GM18870 (cell line): ENCODE measurements at regions not wholly inside any gene's neighbourhood (a gene's known extent, or its start where the extent isn't known, plus 50 kb on each side); places are given as distances from the start of the nearest gene placed in this dataset.

Experiments
- ATAC-seq: cut with Tn5 transposase; IDR thresholded peaks from one replicate; pipeline ENCODE4 v1.9.1; 2021; ENCODE audit warnings: moderate library complexity; ENCODE audit not compliant: unreplicated experiment

DNA sequence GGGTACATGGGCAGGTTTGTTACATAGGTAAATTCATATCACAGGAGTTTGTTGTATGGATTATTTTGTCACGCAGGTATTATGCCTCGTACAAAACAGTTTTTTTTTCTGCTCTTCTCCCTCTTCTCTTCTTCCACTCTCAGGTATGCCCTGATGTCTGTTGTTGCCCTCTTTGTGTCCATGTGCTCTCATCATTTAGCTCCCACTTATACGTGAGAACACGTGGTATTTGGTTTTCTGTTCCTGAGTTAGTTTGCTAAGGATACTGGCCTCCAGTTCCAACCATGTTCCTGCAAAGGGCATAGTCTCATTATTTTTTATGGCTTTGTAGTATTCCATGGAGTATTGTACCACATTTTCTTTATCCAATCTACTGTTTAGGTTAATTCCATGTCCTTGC lies 65.7 kb downstream of the UNC5CL start:
- no peak for ATAC-seq

GRCh38 chr6:40972814-40973213 lies 66.2 kb downstream of the UNC5CL start:
- ATAC-seq = no peak

DNA sequence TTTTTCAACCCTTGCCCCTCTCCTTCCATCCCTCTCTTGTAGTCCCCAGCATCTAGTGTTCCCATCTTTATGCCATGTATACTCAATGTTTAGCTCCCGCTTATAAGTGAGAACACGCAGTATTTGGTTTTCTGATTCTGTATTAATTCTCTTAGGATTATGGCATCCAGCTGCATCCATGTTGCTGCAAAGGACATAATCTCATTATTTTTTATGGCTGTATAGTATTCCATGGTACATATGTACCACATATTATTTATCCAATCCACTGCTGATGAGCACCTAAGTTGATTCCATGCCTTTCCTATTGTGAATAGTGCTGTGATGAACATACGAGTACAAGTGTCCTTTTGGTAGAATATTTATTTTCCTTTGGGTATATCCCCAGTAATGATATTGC lies 66.8 kb downstream of the UNC5CL start:
- ATAC-seq = no peak

DNA sequence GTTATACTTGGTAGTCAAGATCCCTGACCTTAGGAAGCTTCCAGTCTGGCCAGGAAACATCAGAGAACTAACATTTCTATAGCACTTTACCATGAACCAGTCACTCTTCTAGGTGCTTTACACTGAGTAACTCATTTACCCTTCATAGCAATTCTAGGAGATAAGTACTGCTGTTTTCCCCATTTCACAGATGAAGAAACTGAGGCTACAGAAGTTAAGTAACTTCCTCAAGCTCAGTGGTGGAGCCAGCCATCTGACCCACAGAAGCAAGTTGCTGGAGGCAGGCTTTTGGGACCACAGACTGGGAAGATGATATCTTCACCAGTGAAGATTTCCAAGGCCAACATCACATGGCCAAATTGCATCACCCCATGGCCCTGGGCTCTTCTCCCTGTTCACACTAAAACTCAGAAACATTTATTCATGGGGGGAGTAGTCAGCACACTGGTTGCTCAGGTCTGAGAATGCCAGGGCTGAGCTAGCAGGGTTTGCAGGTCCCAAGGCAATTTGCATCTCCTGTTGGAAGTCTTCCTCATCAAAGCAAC lies 70.3 kb downstream of the UNC5CL start:
- ATAC-seq = no peak

DNA sequence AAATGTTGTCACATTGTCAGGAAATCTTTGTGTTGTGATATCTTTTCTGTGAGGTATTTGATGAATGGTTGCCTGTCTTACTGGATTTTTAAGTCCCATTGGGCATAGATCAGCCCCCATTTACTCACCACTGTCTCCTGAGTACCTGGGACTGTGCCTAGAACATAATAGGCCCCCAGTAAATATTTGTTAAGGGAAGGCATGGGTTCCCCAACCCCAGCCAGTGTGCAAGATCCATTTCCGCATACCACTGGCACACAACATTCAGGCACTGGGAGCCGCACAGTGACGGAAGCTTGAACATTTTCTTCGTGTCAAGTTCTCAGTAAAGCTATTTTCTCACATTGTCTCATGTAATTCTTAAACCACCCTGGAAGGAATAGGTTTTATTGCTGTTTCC lies 72.2 kb downstream of the UNC5CL start:
- no peak for ATAC-seq

- ATAC-seq = no peak
These were observed 74.0 kb downstream of the UNC5CL start for GRCh38 chr6:40965046-40965445.

- ATAC-seq = no peak
These were observed 76.0 kb downstream of the UNC5CL start for GRCh38 chr6:40963019-40963418.

DNA sequence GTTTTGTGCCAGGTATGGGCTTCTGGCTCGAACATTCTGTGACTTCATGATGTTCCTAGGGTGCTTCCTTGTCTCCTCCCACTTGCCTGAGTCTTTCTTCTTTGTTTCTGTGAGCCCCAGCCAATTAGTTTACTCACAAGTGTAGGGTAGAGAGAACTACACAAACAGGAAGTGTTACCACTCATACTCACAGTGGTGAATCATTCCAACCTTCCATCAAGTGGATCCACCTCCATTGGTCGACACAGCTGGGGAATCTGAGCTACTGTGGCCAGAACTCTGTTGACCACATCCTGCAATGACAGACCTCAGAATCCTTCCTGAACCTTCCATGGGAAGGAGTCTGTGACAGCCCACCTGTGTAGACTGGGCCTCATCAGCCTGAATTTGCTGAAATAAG lies 76.8 kb downstream of the UNC5CL start:
- peak; percentile 74 for ATAC-seq

DNA sequence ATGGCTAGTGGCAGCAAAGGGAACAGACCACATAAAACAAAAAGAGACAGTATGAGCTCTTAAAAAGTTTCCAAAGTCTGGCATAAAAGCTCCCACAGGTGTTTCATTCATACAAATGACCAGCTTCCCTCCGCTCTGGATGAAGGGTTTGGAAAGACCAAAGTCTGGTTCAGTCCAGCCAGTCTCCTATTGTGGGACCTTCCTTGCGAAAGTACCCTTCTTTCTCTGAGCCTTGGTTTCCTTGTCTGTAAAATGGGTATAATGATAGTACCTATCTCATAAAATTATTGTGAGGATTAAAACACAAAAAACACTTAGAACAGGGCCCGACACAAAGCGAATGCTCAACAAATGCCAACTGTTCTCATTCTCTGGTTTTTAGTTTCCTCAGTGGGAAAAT lies 77.2 kb downstream of the UNC5CL start:
- no peak for ATAC-seq

DNA sequence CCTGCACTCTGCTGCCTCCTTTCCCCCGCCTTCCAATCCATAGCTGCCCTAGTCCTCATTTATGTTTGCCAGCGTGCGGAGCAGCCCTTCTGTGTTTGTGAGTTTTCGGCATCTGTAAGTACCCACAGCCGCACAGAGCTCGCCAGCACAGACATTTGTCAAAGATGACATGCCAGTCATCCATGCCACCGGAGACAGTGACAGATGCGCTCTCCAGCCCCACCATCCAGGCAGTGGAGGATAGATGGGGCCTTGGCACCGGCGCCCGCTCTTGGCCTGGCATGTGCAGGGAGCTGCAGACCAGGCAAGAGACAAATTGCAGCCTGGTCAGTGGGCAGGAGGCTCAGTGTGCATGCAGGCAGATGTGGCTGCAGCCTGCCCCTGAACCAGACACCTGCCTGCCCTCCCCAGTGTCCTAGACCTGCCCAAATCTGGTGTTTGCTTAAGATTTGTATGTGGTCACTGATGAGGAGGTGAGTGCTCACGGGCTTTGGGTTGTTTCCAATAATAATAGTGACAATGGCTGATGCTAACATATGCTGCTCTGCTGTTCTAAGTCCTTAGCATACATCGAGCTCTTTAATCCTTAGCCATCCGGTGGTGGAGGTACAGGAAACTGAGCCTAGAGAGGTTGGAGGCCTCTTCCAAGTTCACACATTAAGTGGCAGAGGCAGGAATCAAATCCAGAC lies 78.1 kb downstream of the UNC5CL start:
- ATAC-seq = no peak

GRCh38 chr6:40959781-40960327 lies 79.2 kb downstream of the UNC5CL start:
- ATAC-seq = no peak

GRCh38 chr6:40958738-40959137 lies 80.3 kb downstream of the UNC5CL start:
- ATAC-seq = no peak

DNA sequence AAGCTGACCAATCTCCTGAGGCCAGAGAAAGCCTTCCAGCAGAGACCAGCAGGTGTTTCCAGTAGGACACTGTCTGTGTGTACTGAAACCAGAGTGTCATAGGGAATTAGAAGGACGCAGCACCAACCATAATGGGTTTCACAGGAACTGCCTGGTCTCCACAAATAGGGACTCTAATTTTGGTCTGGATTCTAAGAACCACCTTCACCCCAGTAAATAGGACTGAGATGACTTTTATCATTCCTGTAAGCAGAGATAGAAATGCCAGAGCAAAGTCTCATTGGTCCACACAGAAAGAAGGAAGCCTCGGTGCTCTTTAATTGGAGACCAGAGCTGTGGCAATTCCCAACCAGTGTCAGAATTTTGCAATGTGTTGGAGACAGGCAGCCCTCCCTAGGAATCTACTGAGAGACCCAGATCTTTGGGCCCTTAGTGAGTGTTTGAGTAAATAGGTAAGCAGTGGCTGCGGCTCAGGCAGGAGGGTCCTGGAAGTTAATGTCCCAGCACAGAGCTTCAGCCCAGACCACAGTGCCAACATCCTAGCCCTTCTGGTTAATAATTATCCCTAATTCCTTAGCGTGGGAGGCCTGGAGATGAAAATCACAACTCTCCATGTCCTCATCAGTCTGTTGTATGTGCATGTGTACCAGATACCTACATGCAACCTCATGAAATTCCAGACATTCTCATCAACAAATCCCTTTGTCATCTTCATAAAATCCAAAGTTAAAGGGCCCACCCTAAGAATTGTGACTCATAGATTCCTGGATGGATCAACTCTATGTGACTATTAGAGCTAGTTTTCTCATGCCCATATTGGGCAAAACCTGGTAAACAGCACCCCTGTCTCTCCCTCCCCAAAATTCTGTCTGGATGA lies 81.2 kb downstream of the UNC5CL start:
- ATAC-seq = no peak

GRCh38 chr6:40956936-40957335 lies 82.1 kb downstream of the UNC5CL start:
- no peak for ATAC-seq

GRCh38 chr6:40955178-40955545 lies 83.9 kb downstream of the UNC5CL start:
- ATAC-seq = no peak

GRCh38 chr6:40954446-40955177 lies 84.4 kb downstream of the UNC5CL start:
- no peak for ATAC-seq

- ATAC-seq = no peak
These were observed 85.5 kb downstream of the UNC5CL start for GRCh38 chr6:40953486-40953885.

GRCh38 chr6:40950986-40951698 lies 87.9 kb downstream of the UNC5CL start:
- no peak for ATAC-seq

GRCh38 chr6:40948570-40948969 lies 90.5 kb downstream of the UNC5CL start:
- no peak for ATAC-seq

DNA sequence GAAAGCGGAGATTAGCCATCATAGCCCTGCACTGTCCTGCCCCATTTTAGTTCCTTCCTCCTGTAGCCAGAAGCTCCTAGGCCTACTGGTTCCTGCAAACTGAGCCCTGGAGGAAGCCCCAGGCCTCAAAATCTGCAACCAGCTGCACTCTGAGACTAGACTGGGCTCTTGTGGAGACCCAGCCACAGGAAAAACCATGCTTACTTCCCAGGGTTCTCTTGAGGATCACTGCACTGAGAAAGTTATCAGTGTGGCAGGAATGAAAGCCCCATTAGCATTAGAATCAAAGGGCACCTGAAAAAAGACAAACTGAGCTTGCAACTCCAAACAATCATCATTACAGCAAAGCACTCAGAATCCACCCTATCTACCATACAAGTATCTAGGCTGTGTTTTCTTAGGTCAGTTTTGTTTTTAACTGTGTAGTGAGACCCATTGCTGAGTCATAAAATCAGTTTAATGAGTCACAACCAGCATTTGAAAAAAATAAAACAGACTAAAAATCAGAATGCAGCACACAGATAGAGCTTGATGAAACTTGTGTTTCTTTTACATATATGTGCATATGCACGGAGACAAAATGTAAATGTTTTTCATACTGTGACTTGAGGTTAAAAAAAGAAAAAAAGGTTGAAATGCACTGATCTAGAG lies 91.0 kb downstream of the UNC5CL start:
- no peak for ATAC-seq
